Left ventricle myocardium inferior (tissue), 1 donor: ENCODE measurements at regions not wholly inside any gene's neighbourhood (a gene's known extent, or its start where the extent isn't known, plus 50 kb on each side); places are given as distances from the start of the nearest gene placed in this dataset.

Experiments
- DNase-seq: peaks from one replicate; pipeline ENCODE4 v3.0.0-alpha.2; 2020
- H3K27ac ChIP-seq: fragments of 200-600 bp; replicated peaks from 2 replicates; pipeline ENCODE4 v1.8.0; 2021
- H3K27me3 ChIP-seq: fragments of 200-600 bp; 2 replicates; pipeline ENCODE4 v1.8.0; 2021; ENCODE audit warnings: low read depth
- H3K36me3 ChIP-seq: fragments of 200-600 bp; 2 replicates; pipeline ENCODE4 v1.8.0; 2021
- H3K4me1 ChIP-seq: fragments of 200-600 bp; 2 replicates; pipeline ENCODE4 v1.8.0; 2021
- H3K4me3 ChIP-seq: fragments of 200-600 bp; 2 replicates; pipeline ENCODE4 v1.8.0; 2021; ENCODE audit warnings: mild to moderate bottlenecking, moderate library complexity
- H3K9me3 ChIP-seq: fragments of 200-600 bp; replicated peaks from 2 replicates; pipeline ENCODE4 v1.8.0; 2021
- CTCF ChIP-seq: fragments of 200-600 bp; IDR thresholded peaks from 2 replicates; pipeline ENCODE4 v1.8.0; 2021; ENCODE audit warnings: antibody characterized with exemption, mild to moderate bottlenecking, borderline replicate concordance
- intact Hi-C: fragments of 100-400 bp; cut with micrococcal nuclease; formaldehyde crosslinking; loops from one replicate; pipeline ENCODE4 v1.11.0; 2022
- donor health status: DM: no; HTN: yes; CAD: no; lungs with severe emphysema.

DNA sequence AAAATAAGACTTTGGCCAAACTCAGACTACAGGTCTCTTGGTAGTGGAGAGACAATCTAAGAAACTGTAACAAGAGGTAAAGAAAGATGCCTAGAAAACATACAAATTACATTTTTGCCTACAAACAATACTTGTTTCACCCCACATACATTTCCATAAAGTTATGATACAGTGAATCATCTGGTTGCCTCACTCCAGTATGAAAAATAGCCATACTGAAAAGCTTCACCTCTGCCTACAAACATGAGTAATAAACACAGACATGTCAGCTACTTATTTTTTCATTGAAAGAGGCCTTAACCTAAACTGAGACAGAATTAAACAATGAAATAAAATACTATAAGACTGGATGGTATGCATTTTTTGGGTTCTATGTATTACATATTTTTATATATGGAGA is 1463.0 kb downstream of the FAM181B start:
- DNase-seq, result no peak
- H3K4me1 ChIP-seq, result no peaks in the 10 kb centered on the region
- no peaks in the 10 kb centered on the region for H3K36me3 ChIP-seq
- intact Hi-C loops, result no loop called here
- H3K9me3 ChIP-seq, result no peaks in the 10 kb centered on the region
- no peak for TF ChIP-seq CTCF
- H3K27me3 ChIP-seq, result no peaks in the 10 kb centered on the region
- H3K4me3 ChIP-seq, result no peak overlapping the region
- H3K27ac ChIP-seq, result no peak overlapping the region

GRCh38 chr11:81267246-81267645 is 1466.4 kb downstream of the FAM181B start:
- TF ChIP-seq CTCF, result no peak
- H3K27me3 ChIP-seq, result no peaks in the 10 kb centered on the region
- no peak overlapping the region for H3K4me3 ChIP-seq
- H3K9me3 ChIP-seq, result no peaks in the 10 kb centered on the region
- no peaks in the 10 kb centered on the region for H3K36me3 ChIP-seq
- H3K27ac ChIP-seq, result no peak overlapping the region
- no peaks in the 10 kb centered on the region for H3K4me1 ChIP-seq
- DNase-seq, result no peak
- intact Hi-C loops, result no loop called here

DNA sequence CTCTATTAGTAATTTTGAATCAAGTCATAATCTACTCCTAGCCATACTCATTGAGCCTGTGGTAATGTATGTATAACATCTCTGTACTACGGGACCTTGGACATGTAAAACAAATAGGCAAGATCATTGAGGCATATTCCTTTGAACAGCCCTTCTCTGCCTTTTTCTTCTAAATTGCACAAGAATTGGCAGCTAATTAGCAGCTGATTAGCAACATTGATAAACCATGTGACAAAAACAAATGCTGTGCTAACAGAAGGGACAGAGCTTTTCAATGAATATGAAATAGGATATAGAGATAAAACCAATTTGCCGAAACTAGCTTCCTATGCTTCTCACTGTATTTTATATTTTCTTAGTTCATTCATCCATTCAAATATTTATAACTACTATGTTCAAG is 1474.2 kb downstream of the FAM181B start:
- no peak for TF ChIP-seq CTCF
- Histone ChIP-seq H3K4me1 (no peaks in the 10 kb centered on the region), H3K36me3 (no peaks in the 10 kb centered on the region), H3K4me3 (no peak overlapping the region), H3K27ac (no peak overlapping the region), H3K9me3 (no peaks in the 10 kb centered on the region), H3K27me3 (no peaks in the 10 kb centered on the region)
- intact Hi-C loops, result no loop called here
- DNase-seq, result no peak

GRCh38 chr11:81255895-81256294 is 1477.8 kb downstream of the FAM181B start:
- no peaks in the 10 kb centered on the region for H3K36me3 ChIP-seq
- no peak overlapping the region for H3K4me3 ChIP-seq
- no peak for TF ChIP-seq CTCF
- no peaks in the 10 kb centered on the region for H3K27me3 ChIP-seq
- intact Hi-C loops, result no loop called here
- no peak overlapping the region for H3K27ac ChIP-seq
- DNase-seq, result no peak
- H3K9me3 ChIP-seq, result no peaks in the 10 kb centered on the region
- H3K4me1 ChIP-seq, result peaks cover 5% of the 10 kb centered on the region

- Histone ChIP-seq H3K9me3 (no peaks in the 10 kb centered on the region), H3K36me3 (no peaks in the 10 kb centered on the region), H3K4me3 (no peak overlapping the region), H3K4me1 (peaks cover 5% of the 10 kb centered on the region), H3K27ac (no peak overlapping the region), H3K27me3 (no peaks in the 10 kb centered on the region)
- no peak for DNase-seq
- intact Hi-C loops, result no loop called here
- TF ChIP-seq CTCF, result no peak
Measured at GRCh38 chr11:81253244-81253643, 1480.4 kb downstream of the FAM181B start.

DNA sequence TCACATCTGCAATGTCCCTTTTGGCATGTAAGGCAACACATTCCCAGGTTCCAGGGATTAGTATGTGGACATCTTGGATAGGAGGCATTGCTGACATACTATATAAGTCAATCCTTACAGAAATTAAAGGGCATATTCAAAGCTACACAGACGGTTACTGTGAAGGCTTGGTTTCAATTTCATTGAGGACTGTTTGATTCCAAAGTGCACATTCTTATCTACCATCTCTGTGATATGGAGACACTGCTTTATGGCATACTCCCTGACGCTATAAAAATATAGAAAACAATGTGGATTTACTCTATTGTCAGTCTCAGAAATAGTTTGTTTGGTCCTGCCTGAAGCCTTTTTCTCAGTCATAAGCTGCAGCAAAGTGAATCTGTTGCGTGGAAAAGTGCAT is 1486.7 kb downstream of the FAM181B start:
- DNase-seq, result no peak
- no peak for TF ChIP-seq CTCF
- Histone ChIP-seq H3K9me3 (no peaks in the 10 kb centered on the region), H3K27me3 (no peaks in the 10 kb centered on the region), H3K27ac (no peak overlapping the region), H3K36me3 (no peaks in the 10 kb centered on the region), H3K4me1 (no peaks in the 10 kb centered on the region), H3K4me3 (no peak overlapping the region)
- intact Hi-C loops, result no loop called here
